HG02885 (cell line): ENCODE measurements at regions not wholly inside any gene's neighbourhood (a gene's known extent, or its start where the extent isn't known, plus 50 kb on each side); places are given as distances from the start of the nearest gene placed in this dataset.
"Not testable (repeated sequence)": the region's sequence is repeated elsewhere in the genome, so short reads cannot be mapped to it uniquely, and the experiment has no call there.

Source experiments
- ATAC-seq: cut with Tn5 transposase; IDR thresholded peaks from one replicate; pipeline ENCODE4 v1.9.1; 2021; ENCODE audit warnings: mild to moderate bottlenecking; ENCODE audit not compliant: unreplicated experiment, poor library complexity

GRCh38 chr5:96483878-96484277 is 50.8 kb upstream of the PCSK1 start:
- no peak for ATAC-seq

DNA sequence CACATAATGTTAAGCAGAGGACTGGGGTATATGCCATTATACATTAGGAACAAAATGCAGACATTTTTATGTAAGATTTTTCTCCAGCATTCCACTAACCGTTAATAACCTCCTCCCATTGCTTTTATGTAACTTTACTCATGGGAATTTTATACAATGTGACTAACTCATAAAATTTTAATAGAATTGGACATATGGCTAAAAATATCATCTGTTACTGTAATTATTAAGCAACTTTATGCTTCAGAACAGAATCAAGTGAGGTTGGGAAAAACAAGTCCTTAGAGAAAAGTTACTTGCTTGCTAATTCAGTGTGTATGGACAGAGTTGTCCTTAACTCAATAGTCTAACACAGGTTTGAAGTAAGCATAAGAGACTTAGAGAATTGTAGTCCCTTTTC is 54.8 kb upstream of the PCSK1 start:
- ATAC-seq = no peak

GRCh38 chr5:96489532-96489931 is 56.5 kb upstream of the PCSK1 start:
- ATAC-seq = no peak

- no peak for ATAC-seq
Observed at GRCh38 chr5:96492459-96493047, 59.5 kb upstream of the PCSK1 start.

- no peak for ATAC-seq
Observed at GRCh38 chr5:96493219-96493790, 60.3 kb upstream of the PCSK1 start.

DNA sequence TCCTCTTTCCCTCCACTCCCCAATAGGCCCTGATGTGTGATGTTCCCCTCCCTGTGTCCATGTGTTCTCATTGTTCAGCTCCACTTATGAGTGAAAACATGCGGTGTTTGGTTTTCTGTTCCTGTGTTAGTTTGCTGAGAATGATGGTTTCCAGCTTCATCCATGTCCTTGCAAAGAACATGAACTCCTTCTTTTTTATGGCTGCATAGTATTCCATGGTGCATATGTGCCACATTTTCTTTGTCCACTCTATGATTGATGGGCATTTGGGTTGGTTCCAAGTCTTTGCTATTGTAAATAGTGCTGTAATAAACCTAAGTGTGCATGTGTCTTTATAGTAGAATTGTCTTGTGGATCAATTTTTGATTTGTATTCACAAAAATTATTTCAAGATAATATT is 62.4 kb upstream of the PCSK1 start:
- ATAC-seq = not testable (repeated sequence)

GRCh38 chr5:96497027-96497426 is 64.0 kb upstream of the PCSK1 start:
- ATAC-seq = not testable (repeated sequence)

DNA sequence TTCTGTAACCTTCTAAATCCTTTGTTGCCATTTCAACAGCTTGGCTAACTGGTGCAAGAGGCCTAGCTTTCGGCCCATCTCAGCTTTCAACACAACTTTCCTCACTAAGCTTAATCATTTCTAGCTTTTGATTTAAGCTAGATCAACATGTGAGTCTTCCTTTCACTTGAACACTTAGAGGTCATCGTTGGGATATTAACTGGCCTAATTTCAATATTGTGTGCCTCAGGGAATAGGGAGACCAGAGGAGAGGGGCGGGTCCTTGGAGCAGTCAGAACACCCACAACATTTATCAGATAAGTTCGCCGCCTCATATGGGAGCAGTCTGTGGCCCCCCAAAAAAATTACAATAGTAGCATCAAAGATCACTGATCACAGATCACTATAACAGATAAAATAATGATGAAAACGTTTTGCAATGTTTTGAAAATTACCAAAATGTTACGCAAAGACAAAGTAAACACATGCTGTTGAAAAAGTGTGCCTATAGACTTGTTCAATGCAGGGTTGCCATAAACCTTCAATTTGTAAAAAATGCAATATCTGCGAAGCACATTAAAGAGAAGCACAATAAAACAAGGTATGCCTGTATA is 66.8 kb upstream of the PCSK1 start:
- no peak for ATAC-seq

GRCh38 chr5:96501991-96502646 is 69.1 kb upstream of the PCSK1 start:
- ATAC-seq = no peak

DNA sequence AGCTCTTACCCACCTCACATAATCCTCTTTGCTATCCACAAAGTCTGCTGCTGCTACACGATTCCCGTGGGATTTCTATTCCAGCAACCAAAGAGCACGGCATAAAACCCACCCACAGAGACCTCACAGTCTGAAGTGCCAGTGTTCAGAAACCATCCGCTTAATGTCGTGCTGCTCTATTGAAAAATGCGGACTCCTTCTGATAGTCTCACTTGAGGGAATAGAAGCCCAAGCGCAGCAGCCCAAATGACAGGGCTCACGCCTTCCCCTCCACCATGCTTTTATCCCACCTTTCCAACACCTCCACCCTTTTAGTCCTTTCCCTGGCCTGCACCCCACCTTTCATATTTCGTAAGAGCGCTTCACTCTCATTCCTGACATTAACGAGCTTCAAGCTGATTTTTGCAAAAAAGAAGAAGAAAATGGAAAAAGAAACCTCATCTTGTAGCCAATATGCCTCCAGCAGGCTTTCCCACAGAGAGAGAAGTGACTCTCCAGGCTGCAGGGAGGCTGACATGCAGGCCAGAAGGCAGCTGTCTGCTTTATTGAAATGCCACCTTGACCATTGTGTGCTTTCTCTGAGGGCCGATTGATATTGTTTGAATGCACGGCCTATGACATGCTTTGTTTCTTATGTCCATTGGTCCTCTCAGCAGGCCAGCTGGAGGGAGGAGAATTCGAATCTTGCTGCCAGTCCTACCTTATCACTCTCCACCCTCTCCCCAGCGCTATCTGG is 70.6 kb upstream of the PCSK1 start:
- ATAC-seq = no peak

GRCh38 chr5:96506376-96506775 is 73.3 kb upstream of the PCSK1 start:
- ATAC-seq = no peak

DNA sequence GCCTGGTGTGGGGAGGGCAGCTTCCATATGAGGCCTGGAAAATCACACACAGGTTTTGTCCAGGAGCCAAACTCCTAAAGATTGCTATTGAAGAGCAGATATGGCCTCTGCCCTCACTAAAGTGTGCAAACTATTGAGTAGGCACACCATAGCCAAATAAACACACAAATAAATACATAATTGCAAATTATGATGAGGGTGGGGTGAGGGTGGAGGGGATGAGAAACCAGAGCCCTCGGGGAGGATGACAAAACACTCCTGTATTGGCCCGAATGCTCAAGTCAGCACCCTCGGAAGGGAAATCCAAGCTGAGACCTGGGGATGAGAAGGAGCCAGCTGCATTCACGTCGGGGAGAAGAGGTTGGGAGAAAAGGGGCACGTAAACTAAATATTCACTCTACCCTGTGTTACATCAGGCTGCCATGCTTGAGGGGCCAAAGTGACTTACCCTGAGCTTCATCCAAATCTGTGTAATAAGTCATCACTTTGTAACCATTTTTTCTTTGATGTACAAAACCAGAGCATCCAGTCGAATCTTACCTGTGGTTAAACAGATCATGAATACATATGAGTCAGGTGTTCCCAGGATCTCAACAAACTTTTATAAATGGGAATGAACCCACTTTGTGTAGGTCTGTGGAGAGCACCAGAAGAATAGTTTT is 73.9 kb upstream of the PCSK1 start:
- ATAC-seq = no peak

DNA sequence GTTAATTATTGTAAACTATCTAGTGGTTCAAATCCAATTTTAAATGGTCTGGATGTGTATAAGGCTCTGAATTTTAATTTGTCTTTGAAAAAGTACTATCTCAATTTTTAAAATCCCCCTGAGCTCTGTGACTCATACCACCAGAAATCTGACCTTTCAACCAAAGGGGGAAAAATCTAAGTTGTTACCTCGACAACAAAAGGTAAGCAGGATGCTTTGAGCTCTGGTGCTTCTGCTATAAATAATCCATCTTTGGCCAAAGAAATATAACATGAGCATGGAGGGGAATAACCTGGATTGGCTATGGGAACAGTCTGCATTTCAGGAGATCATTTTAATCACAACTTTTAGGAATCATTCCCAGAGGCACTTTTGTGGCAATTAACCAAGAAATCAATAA is 76.3 kb upstream of the PCSK1 start:
- no peak for ATAC-seq

- ATAC-seq = no peak
Observed at GRCh38 chr5:96509721-96510350, 76.8 kb upstream of the PCSK1 start.

GRCh38 chr5:96516631-96517071 is 83.6 kb upstream of the PCSK1 start:
- no peak for ATAC-seq

DNA sequence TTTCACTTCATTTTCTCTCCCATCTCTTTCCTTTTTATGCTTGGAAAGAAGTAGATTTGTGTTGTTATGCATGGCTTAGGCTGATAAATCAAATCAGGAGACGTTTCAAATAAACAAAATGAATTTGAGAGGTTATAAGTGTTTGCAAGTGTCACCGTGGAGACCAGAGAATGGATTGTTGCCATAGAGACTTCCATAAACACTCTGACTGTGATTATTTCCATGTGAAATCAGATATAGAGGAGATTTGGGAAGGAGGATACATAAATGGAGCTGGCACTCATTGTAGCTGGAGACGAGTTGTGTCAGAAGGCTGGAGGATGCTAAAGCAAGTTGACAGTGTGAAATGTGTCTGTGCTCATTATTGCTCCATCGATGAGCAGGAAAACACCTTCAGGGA is 84.2 kb upstream of the PCSK1 start:
- no peak for ATAC-seq

GRCh38 chr5:96520345-96520744 is 87.3 kb upstream of the PCSK1 start:
- no peak for ATAC-seq

DNA sequence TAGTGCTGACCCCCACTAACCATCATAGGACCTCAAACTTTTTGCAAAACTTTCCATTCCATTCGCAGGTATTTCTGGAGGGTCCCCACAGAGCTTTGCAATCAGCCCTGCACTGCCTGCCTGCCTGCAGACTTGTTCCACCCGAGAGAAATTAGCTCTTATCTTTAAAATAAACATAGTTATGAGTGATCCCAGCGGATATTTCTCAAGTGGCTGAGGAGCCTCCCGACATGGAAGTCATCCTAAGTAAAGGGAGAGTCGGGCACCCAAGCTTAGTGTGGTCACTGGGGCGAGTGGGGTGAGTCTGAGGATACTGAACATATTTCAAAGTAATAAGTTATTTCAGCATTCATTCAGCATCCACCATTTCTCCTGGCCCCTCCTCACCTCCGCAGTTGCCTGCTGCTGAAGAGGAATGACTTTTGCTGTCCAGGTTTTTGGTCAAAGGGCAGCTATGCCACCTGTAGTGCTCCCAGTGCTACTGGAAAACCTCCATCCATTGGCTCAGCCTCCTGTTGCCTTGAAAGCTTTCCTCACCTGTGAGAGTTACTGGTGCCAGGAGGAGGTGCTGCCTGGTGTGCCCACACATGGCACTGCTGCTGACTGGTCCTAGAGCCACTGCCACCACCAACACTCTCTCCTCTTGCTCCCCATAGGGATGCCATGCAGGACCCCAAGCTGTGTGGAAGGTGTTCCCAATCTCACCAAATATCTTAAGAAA is 89.7 kb upstream of the PCSK1 start:
- ATAC-seq = no peak
